ENCODE measurements at regions not wholly inside any gene's neighbourhood (a gene's known extent, or its start where the extent isn't known, plus 50 kb on each side); places are given as distances from the start of the nearest gene placed in this dataset.

DNA sequence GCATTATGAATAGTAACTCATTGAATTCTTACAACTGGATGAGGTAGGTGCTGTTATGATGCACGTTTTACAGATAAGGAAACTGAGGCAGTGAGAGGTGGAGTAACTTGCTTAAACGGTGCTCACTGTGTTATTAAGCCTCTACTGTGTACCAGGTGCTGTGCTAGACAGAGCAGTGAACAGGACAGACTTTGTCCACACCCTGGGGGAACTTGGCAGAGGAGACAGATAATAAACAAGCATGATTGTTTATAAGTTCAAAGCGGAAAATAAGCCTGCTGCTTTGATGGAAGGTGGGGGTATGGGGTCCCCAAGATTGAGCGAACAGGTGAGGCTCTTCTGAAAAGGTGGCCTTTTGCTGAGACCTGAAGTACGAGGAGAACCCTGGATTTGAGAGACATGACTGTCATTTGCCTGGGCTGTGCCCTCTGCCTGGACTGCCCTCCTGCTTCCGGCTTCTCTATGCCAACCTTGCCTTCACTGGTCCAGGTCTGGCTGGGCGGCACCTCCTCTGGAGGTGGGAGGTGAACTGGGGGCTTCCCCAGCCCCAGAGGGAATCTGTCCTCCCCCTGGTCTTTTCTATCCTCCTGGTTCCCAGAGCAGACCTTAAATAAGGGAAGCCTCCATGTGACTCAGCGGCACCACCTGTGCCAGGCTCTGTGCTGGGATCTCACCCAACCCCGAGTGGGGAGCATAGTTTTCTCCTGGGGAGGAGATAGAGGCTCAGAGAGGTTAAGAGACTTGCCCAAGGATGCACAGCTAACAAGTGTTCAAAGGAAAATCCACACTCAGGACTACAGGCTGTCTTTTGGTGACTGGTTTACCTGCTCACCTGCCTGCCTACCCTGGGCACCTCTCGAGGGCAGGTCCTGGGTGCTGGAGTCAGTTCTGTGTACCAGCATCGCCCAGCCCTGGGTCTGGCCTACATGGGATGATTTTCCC is 59.1 kb downstream of the CEBPB start:
- TF ChIP-seq POLR2AphosphoS5 (IDR thresholded peaks at IDR 0.05) (no peak), POLR2A (IDR thresholded peaks at IDR 0.05) (no peak)
- TF ChIP-seq, protein P1, sequence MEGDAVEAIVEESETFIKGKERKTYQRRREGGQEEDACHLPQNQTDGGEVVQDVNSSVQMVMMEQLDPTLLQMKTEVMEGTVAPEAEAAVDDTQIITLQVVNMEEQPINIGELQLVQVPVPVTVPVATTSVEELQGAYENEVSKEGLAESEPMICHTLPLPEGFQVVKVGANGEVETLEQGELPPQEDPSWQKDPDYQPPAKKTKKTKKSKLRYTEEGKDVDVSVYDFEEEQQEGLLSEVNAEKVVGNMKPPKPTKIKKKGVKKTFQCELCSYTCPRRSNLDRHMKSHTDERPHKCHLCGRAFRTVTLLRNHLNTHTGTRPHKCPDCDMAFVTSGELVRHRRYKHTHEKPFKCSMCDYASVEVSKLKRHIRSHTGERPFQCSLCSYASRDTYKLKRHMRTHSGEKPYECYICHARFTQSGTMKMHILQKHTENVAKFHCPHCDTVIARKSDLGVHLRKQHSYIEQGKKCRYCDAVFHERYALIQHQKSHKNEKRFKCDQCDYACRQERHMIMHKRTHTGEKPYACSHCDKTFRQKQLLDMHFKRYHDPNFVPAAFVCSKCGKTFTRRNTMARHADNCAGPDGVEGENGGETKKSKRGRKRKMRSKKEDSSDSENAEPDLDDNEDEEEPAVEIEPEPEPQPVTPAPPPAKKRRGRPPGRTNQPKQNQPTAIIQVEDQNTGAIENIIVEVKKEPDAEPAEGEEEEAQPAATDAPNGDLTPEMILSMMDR (IDR thresholded peaks at IDR 0.05), result no peak

All from gastroesophageal sphincter (tissue), 3 donors.